ENCODE measurements at regions not wholly inside any gene's neighbourhood (a gene's known extent, or its start where the extent isn't known, plus 50 kb on each side); places are given as distances from the start of the nearest gene placed in this dataset.
"Not testable (repeated sequence)": the region's sequence is repeated elsewhere in the genome, so short reads cannot be mapped to it uniquely, and the experiment has no call there.

GRCh38 chr5:138682462-138682861, 70.8 kb upstream of the CTNNA1 start:
- not testable (repeated sequence) for TF ChIP-seq POLR2A (IDR thresholded peaks at IDR 0.05; ENCODE audit: low read length); GATA1 (IDR thresholded peaks at IDR 0.05; ENCODE audit: low read depth, low read length)

Data from erythroblast (primary cell).